ENCODE measurements at regions not wholly inside any gene's neighbourhood (a gene's known extent, or its start where the extent isn't known, plus 50 kb on each side); places are given as distances from the start of the nearest gene placed in this dataset.

GRCh38 chr16:11420895-11421294, 75.6 kb downstream of the RMI2 start:
- Mint-ChIP-seq H3K27ac (no peak overlapping the region), H3K9me3 (ENCODE audit: low read depth) (no peaks in the 10 kb centered on the region), H3K27me3 (peaks cover 2% of the 10 kb centered on the region), H3K36me3 (ENCODE audit: insufficient read depth) (no peaks in the 10 kb centered on the region), H3K4me3 (ENCODE audit: low read depth) (no peak overlapping the region), H3K4me1 (ENCODE audit: low read depth) (no peaks in the 10 kb centered on the region)
- DNase-seq (ENCODE audit: low spot score, unreplicated experiment) = no peak
- no peak for TF ChIP-seq CTCF (IDR thresholded peaks at IDR 0.05; ENCODE audit: unreplicated experiment)

- peaks cover 2% of the 10 kb centered on the region for H3K27me3 Mint-ChIP-seq
- no peak overlapping the region for H3K27ac Mint-ChIP-seq
- H3K9me3 Mint-ChIP-seq (ENCODE audit: low read depth) = no peaks in the 10 kb centered on the region
- TF ChIP-seq CTCF (IDR thresholded peaks at IDR 0.05; ENCODE audit: unreplicated experiment) = no peak
- no peaks in the 10 kb centered on the region for H3K4me1 Mint-ChIP-seq (ENCODE audit: low read depth)
- no peak overlapping the region for H3K4me3 Mint-ChIP-seq (ENCODE audit: low read depth)
- H3K36me3 Mint-ChIP-seq (ENCODE audit: insufficient read depth) = no peaks in the 10 kb centered on the region
- DNase-seq (ENCODE audit: low spot score, unreplicated experiment) = no peak
These were observed 77.4 kb downstream of the RMI2 start for GRCh38 chr16:11422381-11423314.

- Mint-ChIP-seq H3K36me3 (ENCODE audit: insufficient read depth) (no peaks in the 10 kb centered on the region), H3K27ac (peak overlapping the region; percentile 79), H3K9me3 (ENCODE audit: low read depth) (no peaks in the 10 kb centered on the region), H3K27me3 (peaks cover 2% of the 10 kb centered on the region), H3K4me3 (ENCODE audit: low read depth) (no peak overlapping the region), H3K4me1 (ENCODE audit: low read depth) (no peaks in the 10 kb centered on the region)
- no peak for DNase-seq (ENCODE audit: low spot score, unreplicated experiment)
- no peak for TF ChIP-seq CTCF (IDR thresholded peaks at IDR 0.05; ENCODE audit: unreplicated experiment)
These were observed 78.3 kb downstream of the RMI2 start for GRCh38 chr16:11423315-11424117.

GRCh38 chr16:11424118-11424460, 78.8 kb downstream of the RMI2 start:
- no peaks in the 10 kb centered on the region for H3K9me3 Mint-ChIP-seq (ENCODE audit: low read depth)
- no peak for TF ChIP-seq CTCF (IDR thresholded peaks at IDR 0.05; ENCODE audit: unreplicated experiment)

GRCh38 chr16:11425140-11425539, 79.9 kb downstream of the RMI2 start:
- no peak for DNase-seq (ENCODE audit: low spot score, unreplicated experiment)
- no peak for TF ChIP-seq CTCF (IDR thresholded peaks at IDR 0.05; ENCODE audit: unreplicated experiment)
- H3K36me3 Mint-ChIP-seq (ENCODE audit: insufficient read depth) = no peaks in the 10 kb centered on the region
- no peaks in the 10 kb centered on the region for H3K4me1 Mint-ChIP-seq (ENCODE audit: low read depth)
- H3K27ac Mint-ChIP-seq = no peak overlapping the region
- H3K9me3 Mint-ChIP-seq (ENCODE audit: low read depth) = no peaks in the 10 kb centered on the region
- H3K4me3 Mint-ChIP-seq (ENCODE audit: low read depth) = no peak overlapping the region
- H3K27me3 Mint-ChIP-seq = peaks cover 2% of the 10 kb centered on the region

More at GRCh38 chr16:11424118-11424460, 78.8 kb downstream of the RMI2 start:
- Mint-ChIP-seq H3K4me3 (ENCODE audit: low read depth) (no peak overlapping the region), H3K36me3 (ENCODE audit: insufficient read depth) (no peaks in the 10 kb centered on the region), H3K27ac (no peak overlapping the region), H3K27me3 (peaks cover 2% of the 10 kb centered on the region), H3K4me1 (ENCODE audit: low read depth) (no peaks in the 10 kb centered on the region)
- DNase-seq (ENCODE audit: low spot score, unreplicated experiment) = no peak
